ENCODE measurements at regions not wholly inside any gene's neighbourhood (a gene's known extent, or its start where the extent isn't known, plus 50 kb on each side); places are given as distances from the start of the nearest gene placed in this dataset.

- no peak for DNase-seq
- Histone ChIP-seq H3K4me3 (no peak overlapping the region), H3K9me3 (no peaks in the 10 kb centered on the region), H3K27ac (no peak overlapping the region), H3K4me1 (peaks cover 0 to 11% (median 5%) of the 10 kb centered on the region in 6 donors), H3K27me3 (replicated peaks in 1 of 7) (no peaks in the 10 kb centered on the region), H3K36me3 (no peaks in the 10 kb centered on the region)
- 21 to 35% (median 24%) methylated on average over 2 of the region's 2 CpGs for WGBS, 5 donors
- TF ChIP-seq CTCF (IDR thresholded peaks at IDR 0.05 in 8 of 11, conservative IDR thresholded peaks at IDR 0.05 in 3 of 11) (no peak), POLR2A (IDR thresholded peaks at IDR 0.05) (no peak), POLR2AphosphoS5 (IDR thresholded peaks at IDR 0.05) (no peak)
- intact Hi-C loops (cut with DNase I; ENCODE audit: low total_unique reads), result no loop called here
Observed at GRCh38 chr7:142585425-142585824, 163.8 kb upstream of the PRSS1 start.

- TF ChIP-seq POLR2AphosphoS5 (IDR thresholded peaks at IDR 0.05), result no peak
- TF ChIP-seq CTCF (IDR thresholded peaks at IDR 0.05 in 8 of 11, conservative IDR thresholded peaks at IDR 0.05 in 3 of 11), result no peak
- TF ChIP-seq POLR2A (IDR thresholded peaks at IDR 0.05), result no peak
- intact Hi-C loops (cut with DNase I; ENCODE audit: low total_unique reads), result no loop called here
Observed at GRCh38 chr7:142584765-142585164, 164.5 kb upstream of the PRSS1 start.

GRCh38 chr7:142583446-142583845, 165.8 kb upstream of the PRSS1 start:
- no peak overlapping the region for H3K27ac ChIP-seq
- no peak for TF ChIP-seq POLR2AphosphoS5 (IDR thresholded peaks at IDR 0.05)
- TF ChIP-seq CTCF (IDR thresholded peaks at IDR 0.05 in 8 of 11, conservative IDR thresholded peaks at IDR 0.05 in 3 of 11), result no peak
- no peak for TF ChIP-seq POLR2A (IDR thresholded peaks at IDR 0.05)
- WGBS, 5 donors, result 33 to 45% (median 40%) methylated on average over 2 of the region's 2 CpGs
- peaks cover 0 to 11% (median 5%) of the 10 kb centered on the region in 6 donors for H3K4me1 ChIP-seq
- intact Hi-C loops (cut with DNase I; ENCODE audit: low total_unique reads), result no loop called here
- H3K9me3 ChIP-seq, result no peaks in the 10 kb centered on the region
- no peaks in the 10 kb centered on the region for H3K27me3 ChIP-seq (replicated peaks in 1 of 7)
- no peak for DNase-seq
- no peak overlapping the region for H3K4me3 ChIP-seq
- no peaks in the 10 kb centered on the region for H3K36me3 ChIP-seq

More at GRCh38 chr7:142584765-142585164, 164.5 kb upstream of the PRSS1 start:
- no peaks in the 10 kb centered on the region for H3K9me3 ChIP-seq
- DNase-seq, result no peak
- H3K36me3 ChIP-seq, result no peaks in the 10 kb centered on the region
- no peaks in the 10 kb centered on the region for H3K27me3 ChIP-seq (replicated peaks in 1 of 7)
- H3K27ac ChIP-seq, result no peak overlapping the region
- WGBS, 5 donors, result 67 to 87% (median 84%) methylated on average over 2 of the region's 2 CpGs
- peaks cover 0 to 11% (median 5%) of the 10 kb centered on the region in 6 donors for H3K4me1 ChIP-seq
- H3K4me3 ChIP-seq, result no peak overlapping the region

- Histone ChIP-seq H3K27ac (no peak overlapping the region), H3K27me3 (replicated peaks in 1 of 7) (no peaks in the 10 kb centered on the region), H3K4me1 (peaks cover 0 to 11% (median 5%) of the 10 kb centered on the region in 6 donors), H3K9me3 (no peaks in the 10 kb centered on the region), H3K36me3 (no peaks in the 10 kb centered on the region), H3K4me3 (no peak overlapping the region)
- intact Hi-C loops (cut with DNase I; ENCODE audit: low total_unique reads), result no loop called here
- 93 to 98% (median 95%) methylated on average over 3 of the region's 3 CpGs for WGBS, 5 donors
- TF ChIP-seq CTCF (IDR thresholded peaks at IDR 0.05 in 8 of 11, conservative IDR thresholded peaks at IDR 0.05 in 3 of 11), result no peak
- TF ChIP-seq POLR2A (IDR thresholded peaks at IDR 0.05), result no peak
- TF ChIP-seq POLR2AphosphoS5 (IDR thresholded peaks at IDR 0.05), result no peak
- DNase-seq, result no peak
Observed at GRCh38 chr7:142582351-142582750, 166.9 kb upstream of the PRSS1 start.

Data from spleen (tissue), 11 donors.